Neutrophil (primary cell): ENCODE measurements at regions not wholly inside any gene's neighbourhood (a gene's known extent, or its start where the extent isn't known, plus 50 kb on each side); places are given as distances from the start of the nearest gene placed in this dataset.

ENCODE experiments used
- H3K27ac ChIP-seq: fragments of 200-600 bp; sonication (generic); 2 replicates; pipeline ENCODE4 v1.5.1; 2016; ENCODE audit warnings: mild to moderate bottlenecking, moderate library complexity
- H3K27me3 ChIP-seq: fragments of 200-600 bp; sonication (generic); 2 replicates; pipeline ENCODE4 v1.6.0; 2016; ENCODE audit warnings: mild to moderate bottlenecking
- H3K36me3 ChIP-seq: fragments of 200-600 bp; sonication (generic); 2 replicates; pipeline ENCODE4 v1.5.1; 2017
- H3K4me1 ChIP-seq, 2 experiments: fragments of 200-600 bp in 1 of 2; sonication (generic) in 1 of 2; 1 replicate in 1 of 2; 2 replicates in 1 of 2; pipeline versions ENCODE4 v1.5.1 to v1.6.1; 2013 to 2016; ENCODE audit warnings: low read depth in 1 of 2, low read length in 1 of 2, mild to moderate bottlenecking in 1 of 2, moderate library complexity in 1 of 2; ENCODE audit not compliant: control insufficient read depth in 1 of 2, insufficient read depth in 1 of 2
- H3K4me3 ChIP-seq, 2 experiments: fragments of 200-600 bp in 1 of 2; sonication (generic) in 1 of 2; 1 replicate in 1 of 2; 2 replicates in 1 of 2; pipeline ENCODE4 v1.5.1; 2013 to 2016; ENCODE audit warnings: low read depth in 1 of 2, low read length in 1 of 2, mild to moderate bottlenecking in 1 of 2, moderate library complexity in 1 of 2
- H3K9me3 ChIP-seq: fragments of 200-600 bp; sonication (generic); 2 replicates; pipeline ENCODE4 v1.5.1; 2016
- TF ChIP-seq, protein P1 (sequence below): fragments of 200-600 bp; sonication (generic); IDR thresholded peaks from 2 replicates; pipeline ENCODE4 v1.5.1; 2016; ENCODE audit warnings: antibody characterized with exemption

DNA sequence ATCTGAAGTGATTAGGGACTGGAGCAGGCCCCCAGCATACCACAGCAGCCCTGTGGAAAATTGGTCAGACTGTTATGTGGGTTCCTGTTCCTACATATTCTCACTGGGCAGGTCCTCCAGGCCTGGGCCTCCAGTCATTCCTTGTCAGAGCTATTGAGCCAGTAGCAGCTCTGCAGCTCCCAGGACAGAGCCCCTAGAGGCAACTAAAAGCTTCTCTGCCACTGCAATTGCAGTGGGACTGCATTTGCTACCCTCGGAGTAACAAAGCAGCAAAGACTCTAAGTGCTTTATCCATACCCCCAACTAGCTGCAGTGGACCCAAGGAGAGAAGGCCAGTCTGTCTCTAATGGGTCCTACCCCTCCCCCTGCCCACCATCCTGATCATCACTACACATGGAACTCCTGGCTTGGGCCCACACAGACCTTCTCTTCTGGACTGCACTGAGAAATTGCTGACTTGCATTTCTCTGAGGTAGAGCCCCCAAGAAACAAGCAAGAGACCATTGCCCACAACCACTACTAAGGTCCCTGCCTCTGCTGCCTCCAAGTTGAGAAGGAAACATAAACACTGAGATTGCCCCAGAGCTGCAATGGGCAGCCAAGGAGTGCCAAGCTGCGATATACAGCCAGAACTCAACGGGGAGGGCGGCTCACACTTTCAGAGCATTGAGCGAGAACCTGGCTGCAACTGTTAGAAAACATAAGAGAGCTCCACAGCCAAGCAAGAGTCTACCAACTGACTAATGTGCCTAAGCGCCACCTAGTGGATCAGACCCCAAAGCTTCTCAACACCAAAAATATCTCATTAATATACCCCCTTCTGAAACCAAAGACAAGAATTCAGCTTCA lies 738.7 kb upstream of the NDST4 start:
- H3K27me3 ChIP-seq: no peaks in the 10 kb centered on the region
- TF ChIP-seq, protein P1, sequence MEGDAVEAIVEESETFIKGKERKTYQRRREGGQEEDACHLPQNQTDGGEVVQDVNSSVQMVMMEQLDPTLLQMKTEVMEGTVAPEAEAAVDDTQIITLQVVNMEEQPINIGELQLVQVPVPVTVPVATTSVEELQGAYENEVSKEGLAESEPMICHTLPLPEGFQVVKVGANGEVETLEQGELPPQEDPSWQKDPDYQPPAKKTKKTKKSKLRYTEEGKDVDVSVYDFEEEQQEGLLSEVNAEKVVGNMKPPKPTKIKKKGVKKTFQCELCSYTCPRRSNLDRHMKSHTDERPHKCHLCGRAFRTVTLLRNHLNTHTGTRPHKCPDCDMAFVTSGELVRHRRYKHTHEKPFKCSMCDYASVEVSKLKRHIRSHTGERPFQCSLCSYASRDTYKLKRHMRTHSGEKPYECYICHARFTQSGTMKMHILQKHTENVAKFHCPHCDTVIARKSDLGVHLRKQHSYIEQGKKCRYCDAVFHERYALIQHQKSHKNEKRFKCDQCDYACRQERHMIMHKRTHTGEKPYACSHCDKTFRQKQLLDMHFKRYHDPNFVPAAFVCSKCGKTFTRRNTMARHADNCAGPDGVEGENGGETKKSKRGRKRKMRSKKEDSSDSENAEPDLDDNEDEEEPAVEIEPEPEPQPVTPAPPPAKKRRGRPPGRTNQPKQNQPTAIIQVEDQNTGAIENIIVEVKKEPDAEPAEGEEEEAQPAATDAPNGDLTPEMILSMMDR: no peak
- H3K9me3 ChIP-seq: no peaks in the 10 kb centered on the region
- no peak overlapping the region for H3K4me3 ChIP-seq
- H3K36me3 ChIP-seq: no peaks in the 10 kb centered on the region
- no peaks in the 10 kb centered on the region for H3K4me1 ChIP-seq
- H3K27ac ChIP-seq: no peak overlapping the region

GRCh38 chr4:115850799-115851509 lies 737.5 kb upstream of the NDST4 start:
- TF ChIP-seq, protein P1: no peak
- Histone ChIP-seq H3K27ac (no peak overlapping the region), H3K36me3 (no peaks in the 10 kb centered on the region), H3K27me3 (no peaks in the 10 kb centered on the region), H3K4me1 (no peaks in the 10 kb centered on the region), H3K4me3 (no peak overlapping the region), H3K9me3 (no peaks in the 10 kb centered on the region)

- no peaks in the 10 kb centered on the region for H3K4me1 ChIP-seq
- H3K9me3 ChIP-seq: no peaks in the 10 kb centered on the region
- no peak overlapping the region for H3K4me3 ChIP-seq
- no peaks in the 10 kb centered on the region for H3K36me3 ChIP-seq
- TF ChIP-seq, protein P1: no peak
- no peaks in the 10 kb centered on the region for H3K27me3 ChIP-seq
- no peak overlapping the region for H3K27ac ChIP-seq
Observed at GRCh38 chr4:115844180-115844579, 730.8 kb upstream of the NDST4 start.

- TF ChIP-seq, protein P1: no peak
- no peak overlapping the region for H3K27ac ChIP-seq
- H3K4me3 ChIP-seq: no peak overlapping the region
- no peaks in the 10 kb centered on the region for H3K4me1 ChIP-seq
- H3K36me3 ChIP-seq: no peaks in the 10 kb centered on the region
- no peaks in the 10 kb centered on the region for H3K27me3 ChIP-seq
- H3K9me3 ChIP-seq: no peaks in the 10 kb centered on the region
Observed at GRCh38 chr4:115841871-115842270, 728.5 kb upstream of the NDST4 start.

GRCh38 chr4:115834441-115834840 lies 721.0 kb upstream of the NDST4 start:
- no peak overlapping the region for H3K4me3 ChIP-seq
- H3K27me3 ChIP-seq: no peaks in the 10 kb centered on the region
- H3K4me1 ChIP-seq: no peaks in the 10 kb centered on the region
- H3K36me3 ChIP-seq: no peaks in the 10 kb centered on the region
- no peaks in the 10 kb centered on the region for H3K9me3 ChIP-seq
- H3K27ac ChIP-seq: no peak overlapping the region
- TF ChIP-seq, protein P1: no peak
